ENCODE measurements at regions not wholly inside any gene's neighbourhood (a gene's known extent, or its start where the extent isn't known, plus 50 kb on each side); places are given as distances from the start of the nearest gene placed in this dataset.

DNA sequence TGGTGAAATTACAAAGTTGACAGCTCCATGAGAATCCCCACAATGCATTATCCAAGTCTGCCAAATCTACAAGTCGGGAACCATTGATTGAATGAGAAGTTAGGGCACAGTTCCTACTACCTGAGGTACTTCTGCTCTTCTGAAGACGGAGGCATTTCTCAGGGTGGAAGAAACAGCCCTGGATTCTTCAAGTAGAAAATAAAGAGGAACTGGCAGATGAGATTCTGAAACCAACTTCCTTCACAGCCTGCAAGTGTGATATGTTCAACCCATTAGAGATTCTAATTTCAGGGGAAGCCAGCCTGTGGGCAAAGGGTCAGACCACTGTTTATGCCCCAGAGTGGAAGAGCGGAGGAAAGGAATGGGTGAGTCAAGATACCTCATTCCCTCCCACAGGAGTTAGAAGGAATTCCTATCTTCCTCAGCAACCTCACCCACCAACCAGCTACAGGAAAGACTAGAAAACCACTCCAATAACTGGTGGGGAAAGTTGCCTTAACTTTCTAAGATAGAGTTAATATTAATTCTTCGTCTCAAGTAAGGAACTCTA lies 50.5 kb upstream of the BMPER start:
- intact Hi-C loops (cut with DNase I) = no loop called here
- TF ChIP-seq, protein P1, sequence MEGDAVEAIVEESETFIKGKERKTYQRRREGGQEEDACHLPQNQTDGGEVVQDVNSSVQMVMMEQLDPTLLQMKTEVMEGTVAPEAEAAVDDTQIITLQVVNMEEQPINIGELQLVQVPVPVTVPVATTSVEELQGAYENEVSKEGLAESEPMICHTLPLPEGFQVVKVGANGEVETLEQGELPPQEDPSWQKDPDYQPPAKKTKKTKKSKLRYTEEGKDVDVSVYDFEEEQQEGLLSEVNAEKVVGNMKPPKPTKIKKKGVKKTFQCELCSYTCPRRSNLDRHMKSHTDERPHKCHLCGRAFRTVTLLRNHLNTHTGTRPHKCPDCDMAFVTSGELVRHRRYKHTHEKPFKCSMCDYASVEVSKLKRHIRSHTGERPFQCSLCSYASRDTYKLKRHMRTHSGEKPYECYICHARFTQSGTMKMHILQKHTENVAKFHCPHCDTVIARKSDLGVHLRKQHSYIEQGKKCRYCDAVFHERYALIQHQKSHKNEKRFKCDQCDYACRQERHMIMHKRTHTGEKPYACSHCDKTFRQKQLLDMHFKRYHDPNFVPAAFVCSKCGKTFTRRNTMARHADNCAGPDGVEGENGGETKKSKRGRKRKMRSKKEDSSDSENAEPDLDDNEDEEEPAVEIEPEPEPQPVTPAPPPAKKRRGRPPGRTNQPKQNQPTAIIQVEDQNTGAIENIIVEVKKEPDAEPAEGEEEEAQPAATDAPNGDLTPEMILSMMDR (IDR thresholded peaks at IDR 0.05) = no peak
- no peaks in the 10 kb centered on the region for H3K36me3 ChIP-seq
- no peaks in the 10 kb centered on the region for H3K9me3 ChIP-seq
- no peaks in the 10 kb centered on the region for H3K4me1 ChIP-seq
- H3K4me3 ChIP-seq = no peak overlapping the region
- H3K27ac ChIP-seq = no peak overlapping the region
- DNase-seq (ENCODE audit: low spot score in 2 of 2) = no peak
- H3K27me3 ChIP-seq = no peaks in the 10 kb centered on the region
